AG09319 (cell line): ENCODE measurements at regions not wholly inside any gene's neighbourhood (a gene's known extent, or its start where the extent isn't known, plus 50 kb on each side); places are given as distances from the start of the nearest gene placed in this dataset.
"Not testable (repeated sequence)": the region's sequence is repeated elsewhere in the genome, so short reads cannot be mapped to it uniquely, and the experiment has no call there.

ENCODE experiments used
- DNase-seq: peaks from one replicate; pipeline ENCODE4 v3.0.0-alpha.2; 2010; ENCODE audit warnings: low read depth; ENCODE audit errors: extremely low read depth
- CTCF ChIP-seq: IDR thresholded peaks from 2 replicates; pipeline ENCODE4 v1.5.1; 2011; ENCODE audit warnings: low read depth, mild to moderate bottlenecking, inconsistent platforms, low read length, moderate library complexity

GRCh38 chr3:5347486-5347885, 160.0 kb downstream of the EDEM1 start:
- DNase-seq = no peak
- no peak for TF ChIP-seq CTCF

- no peak for TF ChIP-seq CTCF
- DNase-seq = no peak
Observed at GRCh38 chr3:5348229-5348902, 160.9 kb downstream of the EDEM1 start.

GRCh38 chr3:5349343-5349742, 161.8 kb downstream of the EDEM1 start:
- TF ChIP-seq CTCF = no peak
- no peak for DNase-seq

GRCh38 chr3:5357089-5357488, 169.6 kb downstream of the EDEM1 start:
- TF ChIP-seq CTCF = no peak
- DNase-seq = no peak

- no peak for DNase-seq
Observed at GRCh38 chr3:5358911-5359310, 171.4 kb downstream of the EDEM1 start.

GRCh38 chr3:5360453-5360852, 172.9 kb downstream of the EDEM1 start:
- no peak for TF ChIP-seq CTCF
- no peak for DNase-seq

More at GRCh38 chr3:5358911-5359310, 171.4 kb downstream of the EDEM1 start:
- no peak for TF ChIP-seq CTCF

GRCh38 chr3:5366746-5367145, 179.2 kb downstream of the EDEM1 start:
- TF ChIP-seq CTCF = no peak
- DNase-seq = no peak

GRCh38 chr3:5371555-5371954, 184.0 kb downstream of the EDEM1 start:
- not testable (repeated sequence) for DNase-seq
